Osteoblast (primary cell): ENCODE measurements at regions not wholly inside any gene's neighbourhood (a gene's known extent, or its start where the extent isn't known, plus 50 kb on each side); places are given as distances from the start of the nearest gene placed in this dataset.

Experiments
- DNase-seq: peaks from one replicate; pipeline ENCODE4 v3.0.0; 2011; ENCODE audit warnings: low spot score, mixed read lengths; ENCODE audit not compliant: insufficient read length; ENCODE audit errors: missing footprints
- H2AFZ ChIP-seq: 2 replicates; pipeline ENCODE4 v1.6.0; 2011; ENCODE audit warnings: mild to moderate bottlenecking, low read length
- H3K27ac ChIP-seq: 2 replicates; pipeline ENCODE4 v1.5.1; 2011; ENCODE audit warnings: mild to moderate bottlenecking, low read depth, low read length, moderate library complexity
- H3K27me3 ChIP-seq: 2 replicates; pipeline ENCODE4 v1.6.0; 2012; ENCODE audit warnings: mild to moderate bottlenecking, control low read depth, inconsistent platforms, low read length, moderate library complexity; ENCODE audit not compliant: insufficient read depth
- H3K36me3 ChIP-seq: 2 replicates; pipeline ENCODE4 v1.5.1; 2011; ENCODE audit warnings: mild to moderate bottlenecking, low read length, control low read depth, moderate library complexity; ENCODE audit not compliant: insufficient read depth
- H3K4me1 ChIP-seq: 2 replicates; pipeline ENCODE4 v1.5.1; 2011; ENCODE audit warnings: mild to moderate bottlenecking, low read length, control low read depth, moderate library complexity; ENCODE audit not compliant: insufficient read depth
- H3K4me2 ChIP-seq: 2 replicates; pipeline ENCODE4 v1.6.0; 2011; ENCODE audit warnings: mild to moderate bottlenecking, low read length; ENCODE audit not compliant: insufficient read depth
- H3K4me3 ChIP-seq: fragments of 200-600 bp; sonication (generic); 3 replicates; pipeline ENCODE4 v1.5.1; 2012; ENCODE audit warnings: mild to moderate bottlenecking, low read length, inconsistent platforms; ENCODE audit not compliant: insufficient read depth
- H3K79me2 ChIP-seq: 2 replicates; pipeline ENCODE4 v1.6.0; 2012; ENCODE audit warnings: mild to moderate bottlenecking, low read length, control low read depth, inconsistent platforms; ENCODE audit not compliant: insufficient read depth
- H3K9me3 ChIP-seq: 2 replicates; pipeline ENCODE4 v1.5.1; 2011; ENCODE audit warnings: low read depth, low read length, control low read depth
- H4K20me1 ChIP-seq: 2 replicates; pipeline ENCODE4 v1.6.0; 2012; ENCODE audit warnings: mild to moderate bottlenecking, low read length, control low read depth; ENCODE audit not compliant: insufficient read depth
- TF ChIP-seq, protein P1 (sequence below): IDR thresholded peaks from 2 replicates; pipeline ENCODE4 v1.5.1; 2011; ENCODE audit warnings: mild to moderate bottlenecking, low read depth, low read length, moderate library complexity; ENCODE audit errors: extremely low read depth

GRCh38 chr5:158020555-158021418 lies 161.8 kb upstream of the CLINT1 start:
- Histone ChIP-seq H2AFZ (no peak overlapping the region), H3K36me3 (no peaks in the 10 kb centered on the region), H4K20me1 (no peaks in the 10 kb centered on the region), H3K9me3 (no peaks in the 10 kb centered on the region), H3K27me3 (no peaks in the 10 kb centered on the region), H3K79me2 (no peaks in the 10 kb centered on the region), H3K4me1 (peaks cover 4% of the 10 kb centered on the region), H3K4me2 (no peak overlapping the region), H3K27ac (no peak overlapping the region), H3K4me3 (no peak overlapping the region)
- TF ChIP-seq, protein P1, sequence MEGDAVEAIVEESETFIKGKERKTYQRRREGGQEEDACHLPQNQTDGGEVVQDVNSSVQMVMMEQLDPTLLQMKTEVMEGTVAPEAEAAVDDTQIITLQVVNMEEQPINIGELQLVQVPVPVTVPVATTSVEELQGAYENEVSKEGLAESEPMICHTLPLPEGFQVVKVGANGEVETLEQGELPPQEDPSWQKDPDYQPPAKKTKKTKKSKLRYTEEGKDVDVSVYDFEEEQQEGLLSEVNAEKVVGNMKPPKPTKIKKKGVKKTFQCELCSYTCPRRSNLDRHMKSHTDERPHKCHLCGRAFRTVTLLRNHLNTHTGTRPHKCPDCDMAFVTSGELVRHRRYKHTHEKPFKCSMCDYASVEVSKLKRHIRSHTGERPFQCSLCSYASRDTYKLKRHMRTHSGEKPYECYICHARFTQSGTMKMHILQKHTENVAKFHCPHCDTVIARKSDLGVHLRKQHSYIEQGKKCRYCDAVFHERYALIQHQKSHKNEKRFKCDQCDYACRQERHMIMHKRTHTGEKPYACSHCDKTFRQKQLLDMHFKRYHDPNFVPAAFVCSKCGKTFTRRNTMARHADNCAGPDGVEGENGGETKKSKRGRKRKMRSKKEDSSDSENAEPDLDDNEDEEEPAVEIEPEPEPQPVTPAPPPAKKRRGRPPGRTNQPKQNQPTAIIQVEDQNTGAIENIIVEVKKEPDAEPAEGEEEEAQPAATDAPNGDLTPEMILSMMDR: no peak
- no peak for DNase-seq

DNA sequence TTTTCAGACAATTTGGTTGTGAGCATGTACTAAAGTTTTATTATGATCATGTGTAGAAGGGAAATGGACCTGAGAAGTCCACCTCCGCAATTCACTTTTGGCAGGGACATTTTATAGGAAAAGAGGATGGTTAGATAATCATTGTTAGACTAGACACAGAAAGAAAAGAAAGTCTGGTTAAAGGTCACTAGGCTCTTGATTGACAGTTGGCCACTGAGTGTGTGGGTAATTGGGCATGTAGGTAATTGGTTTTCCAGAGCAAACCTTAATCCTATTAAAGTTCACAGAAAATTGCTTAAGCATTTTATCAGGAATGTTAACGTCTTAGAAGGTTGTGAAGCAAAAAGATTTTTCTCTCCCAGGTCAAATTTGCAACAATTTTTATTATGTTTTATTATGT lies 158.5 kb upstream of the CLINT1 start:
- no peak for DNase-seq
- TF ChIP-seq, protein P1: no peak
- Histone ChIP-seq H3K27ac (no peak overlapping the region), H3K79me2 (no peaks in the 10 kb centered on the region), H3K36me3 (no peaks in the 10 kb centered on the region), H3K9me3 (no peaks in the 10 kb centered on the region), H2AFZ (no peak overlapping the region), H3K4me1 (no peaks in the 10 kb centered on the region), H3K27me3 (peaks cover 4% of the 10 kb centered on the region), H4K20me1 (no peaks in the 10 kb centered on the region), H3K4me3 (no peak overlapping the region), H3K4me2 (no peak overlapping the region)

DNA sequence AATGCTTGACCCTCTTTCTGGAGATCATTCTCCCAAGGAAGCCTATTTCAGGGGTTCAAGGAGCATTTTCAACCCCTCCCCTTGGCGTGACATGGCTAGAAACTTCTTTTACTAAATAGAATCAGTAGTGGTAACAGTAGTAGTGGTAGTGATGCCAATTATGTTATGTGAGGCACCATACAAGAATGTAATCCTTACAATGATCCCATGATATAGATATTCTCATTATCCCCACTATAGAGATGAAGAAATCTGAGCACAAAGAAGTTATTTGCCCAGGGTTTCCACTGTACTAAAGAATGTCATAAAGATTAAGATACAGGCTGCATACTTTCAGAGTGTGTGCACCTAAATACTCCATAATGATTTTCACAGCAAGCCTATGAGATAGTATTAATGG lies 155.4 kb upstream of the CLINT1 start:
- Histone ChIP-seq H3K4me3 (no peak overlapping the region), H3K79me2 (no peaks in the 10 kb centered on the region)
- no peak for DNase-seq

GRCh38 chr5:158013939-158014338 lies 155.0 kb upstream of the CLINT1 start:
- H3K79me2 ChIP-seq: no peaks in the 10 kb centered on the region
- H4K20me1 ChIP-seq: no peaks in the 10 kb centered on the region
- no peaks in the 10 kb centered on the region for H3K9me3 ChIP-seq
- no peak overlapping the region for H3K27ac ChIP-seq
- no peak overlapping the region for H3K4me3 ChIP-seq
- no peaks in the 10 kb centered on the region for H3K4me1 ChIP-seq
- DNase-seq: peak; percentile 53
- H3K27me3 ChIP-seq: peaks cover 9% of the 10 kb centered on the region
- TF ChIP-seq, protein P1: peak; percentile 46
- no peaks in the 10 kb centered on the region for H3K36me3 ChIP-seq
- no peak overlapping the region for H3K4me2 ChIP-seq
- H2AFZ ChIP-seq: no peak overlapping the region

More for the DNA sequence above, 155.4 kb upstream of the CLINT1 start:
- Histone ChIP-seq H3K4me2 (no peak overlapping the region), H2AFZ (no peak overlapping the region), H3K27ac (no peak overlapping the region), H3K27me3 (peaks cover 9% of the 10 kb centered on the region), H3K4me1 (no peaks in the 10 kb centered on the region), H4K20me1 (no peaks in the 10 kb centered on the region), H3K36me3 (no peaks in the 10 kb centered on the region), H3K9me3 (no peaks in the 10 kb centered on the region)
- TF ChIP-seq, protein P1: no peak
